Skin epidermis (tissue), 12 donors: ENCODE measurements at regions not wholly inside any gene's neighbourhood (a gene's known extent, or its start where the extent isn't known, plus 50 kb on each side); places are given as distances from the start of the nearest gene placed in this dataset.

Experiments
- H3K27ac ChIP-seq, 21 experiments: fragments of 200-600 bp; sonication (generic) in 11 of 21; one replicate each; pipeline ENCODE4 v1.5.0; 2020; ENCODE audit warnings: mild to moderate bottlenecking in 3 of 21, inconsistent platforms in 2 of 21, moderate library complexity in 2 of 21
- H3K4me3 ChIP-seq, 7 experiments: fragments of 200-600 bp; sonication (generic) in 2 of 7; one replicate each; pipeline ENCODE4 v1.5.0; 2020; ENCODE audit warnings: inconsistent platforms in 2 of 7, mild to moderate bottlenecking in 2 of 7, moderate library complexity in 1 of 7

GRCh38 chr7:45495618-45496017 lies 78.5 kb upstream of the ADCY1 start:
- H3K4me3 ChIP-seq, result no peak overlapping the region
- no peak overlapping the region for H3K27ac ChIP-seq

- no peak overlapping the region for H3K4me3 ChIP-seq
- no peak overlapping the region for H3K27ac ChIP-seq
Measured at GRCh38 chr7:45500257-45500656, 73.9 kb upstream of the ADCY1 start.

GRCh38 chr7:45501791-45502190 lies 72.4 kb upstream of the ADCY1 start:
- Histone ChIP-seq H3K27ac (no peak overlapping the region), H3K4me3 (no peak overlapping the region)

- H3K27ac ChIP-seq, result no peak overlapping the region
- H3K4me3 ChIP-seq, result no peak overlapping the region
Measured at GRCh38 chr7:45506059-45506458, 68.1 kb upstream of the ADCY1 start.

- Histone ChIP-seq H3K4me3 (no peak overlapping the region), H3K27ac (no peak overlapping the region)
Measured at GRCh38 chr7:45509222-45509621, 64.9 kb upstream of the ADCY1 start.

GRCh38 chr7:45511721-45512597 lies 62.2 kb upstream of the ADCY1 start:
- H3K4me3 ChIP-seq, result no peak overlapping the region
- no peak overlapping the region for H3K27ac ChIP-seq

GRCh38 chr7:45514944-45515343 lies 59.2 kb upstream of the ADCY1 start:
- no peak overlapping the region for H3K4me3 ChIP-seq
- no peak overlapping the region for H3K27ac ChIP-seq

- Histone ChIP-seq H3K4me3 (no peak overlapping the region), H3K27ac (no peak overlapping the region)
Measured at GRCh38 chr7:45515346-45515745, 58.8 kb upstream of the ADCY1 start.
